ENCODE measurements at regions not wholly inside any gene's neighbourhood (a gene's known extent, or its start where the extent isn't known, plus 50 kb on each side); places are given as distances from the start of the nearest gene placed in this dataset.

- no peak for DNase-seq
Observed at GRCh38 chr3:95037927-95038326, 975.1 kb downstream of the NSUN3 start.

- no peak for DNase-seq
Observed at GRCh38 chr3:95044101-95044500, 981.2 kb downstream of the NSUN3 start.

GRCh38 chr3:95048564-95048963, 985.7 kb downstream of the NSUN3 start:
- DNase-seq: no peak

- DNase-seq: no peak
Observed at GRCh38 chr3:95049841-95050240, 987.0 kb downstream of the NSUN3 start.

- DNase-seq: no peak
Observed at GRCh38 chr3:95055288-95055687, 992.4 kb downstream of the NSUN3 start.

- no peak for DNase-seq
Observed at GRCh38 chr3:95082191-95082590, 1019.3 kb downstream of the NSUN3 start.

- DNase-seq: no peak
Observed at GRCh38 chr3:95084738-95085137, 1021.9 kb downstream of the NSUN3 start.

GRCh38 chr3:95088464-95088863, 1025.6 kb downstream of the NSUN3 start:
- no peak for DNase-seq

GRCh38 chr3:95097493-95097892, 1034.6 kb downstream of the NSUN3 start:
- DNase-seq: no peak

- DNase-seq: no peak
Observed at GRCh38 chr3:95120921-95121320, 1058.1 kb downstream of the NSUN3 start.

- DNase-seq: no peak
Observed at GRCh38 chr3:95123104-95123503, 1060.2 kb downstream of the NSUN3 start.

GRCh38 chr3:95134693-95135413, 1072.0 kb downstream of the NSUN3 start:
- DNase-seq: no peak

GRCh38 chr3:95148107-95148506, 1085.2 kb downstream of the NSUN3 start:
- DNase-seq: no peak

- DNase-seq: no peak
Observed at GRCh38 chr3:95151590-95151989, 1088.7 kb downstream of the NSUN3 start.

- DNase-seq: no peak
Observed at GRCh38 chr3:95154766-95155165, 1091.9 kb downstream of the NSUN3 start.

- DNase-seq: no peak
Observed at GRCh38 chr3:95162794-95163193, 1099.9 kb downstream of the NSUN3 start.

GRCh38 chr3:95167748-95168147, 1104.9 kb downstream of the NSUN3 start:
- no peak for DNase-seq

- DNase-seq: no peak
Observed at GRCh38 chr3:95168526-95168925, 1105.7 kb downstream of the NSUN3 start.

- no peak for DNase-seq
Observed at GRCh38 chr3:95172164-95172943, 1109.5 kb downstream of the NSUN3 start.

GRCh38 chr3:95177096-95177495, 1114.2 kb downstream of the NSUN3 start:
- DNase-seq: no peak

GRCh38 chr3:95184038-95184437, 1121.2 kb downstream of the NSUN3 start:
- DNase-seq: no peak

- DNase-seq: no peak
Observed at GRCh38 chr3:95189348-95189747, 1126.5 kb downstream of the NSUN3 start.

- DNase-seq: no peak
Observed at GRCh38 chr3:95197661-95198060, 1134.8 kb downstream of the NSUN3 start.

GRCh38 chr3:95200384-95200783, 1137.5 kb downstream of the NSUN3 start:
- no peak for DNase-seq
